Skeletal muscle tissue (tissue), 3 donors: ENCODE measurements at regions not wholly inside any gene's neighbourhood (a gene's known extent, or its start where the extent isn't known, plus 50 kb on each side); places are given as distances from the start of the nearest gene placed in this dataset.

ENCODE experiments used
- H3K27ac ChIP-seq: one replicate; pipeline ENCODE4 v1.7.0; 2013; ENCODE audit warnings: mild to moderate bottlenecking, low read depth, low read length, inconsistent platforms
- H3K27me3 ChIP-seq, 3 donors: one replicate each; pipeline ENCODE4 v1.7.0; 2013; ENCODE audit warnings: low read length in 3 of 3; ENCODE audit not compliant: control insufficient read depth in 3 of 3, insufficient read depth in 3 of 3
- H3K36me3 ChIP-seq, 3 donors: one replicate each; pipeline ENCODE4 v1.7.0; 2013; ENCODE audit warnings: low read length in 3 of 3; ENCODE audit not compliant: control insufficient read depth in 3 of 3, insufficient read depth in 3 of 3
- H3K4me1 ChIP-seq, 3 donors: one replicate each; pipeline ENCODE4 v1.7.0; 2013; ENCODE audit warnings: low read length in 3 of 3, mild to moderate bottlenecking in 3 of 3; ENCODE audit not compliant: control insufficient read depth in 3 of 3, insufficient read depth in 3 of 3
- H3K4me3 ChIP-seq, 3 donors: one replicate each; pipeline ENCODE4 v1.7.0; 2013; ENCODE audit warnings: low read length in 3 of 3
- H3K9ac ChIP-seq, 3 donors: one replicate each; pipeline ENCODE4 v1.7.0; 2013; ENCODE audit warnings: low read length in 3 of 3, mild to moderate bottlenecking in 3 of 3, moderate library complexity in 2 of 3, low read depth in 1 of 3
- H3K9me3 ChIP-seq, 3 donors: one replicate each; pipeline ENCODE4 v1.7.0; 2013; ENCODE audit warnings: low read length in 3 of 3; ENCODE audit not compliant: control insufficient read depth in 3 of 3
- donor health status: Osteomylitis.

DNA sequence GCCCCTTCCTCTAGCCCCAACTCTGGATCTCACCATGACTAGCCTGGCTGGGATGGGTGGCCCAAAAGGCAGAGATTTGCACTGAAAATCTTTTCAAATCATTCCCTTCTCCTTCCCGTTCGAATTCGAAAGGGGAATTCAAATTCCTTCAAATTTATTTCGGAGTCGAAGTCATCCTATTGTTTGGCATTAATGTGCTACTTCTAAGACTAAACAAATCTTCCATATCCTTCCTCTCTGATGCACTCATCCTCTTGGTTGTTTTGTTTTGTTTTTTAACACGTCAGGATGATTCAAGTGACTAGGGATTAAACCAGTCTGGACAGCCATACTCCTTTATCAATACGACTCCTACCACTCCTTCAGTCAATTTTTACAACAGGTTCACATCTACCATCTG lies 95.5 kb upstream of the SGIP1 start:
- Histone ChIP-seq H3K27me3 (no peaks in the 10 kb centered on the region), H3K9ac (no peak overlapping the region), H3K4me1 (no peaks in the 10 kb centered on the region), H3K36me3 (no peaks in the 10 kb centered on the region), H3K9me3 (no peaks in the 10 kb centered on the region), H3K4me3 (no peak overlapping the region), H3K27ac (peak overlapping the region; percentile 7)

- no peaks in the 10 kb centered on the region for H3K9me3 ChIP-seq
- H3K27ac ChIP-seq: peak overlapping the region; percentile 7
- no peaks in the 10 kb centered on the region for H3K36me3 ChIP-seq
- no peak overlapping the region for H3K4me3 ChIP-seq
- H3K27me3 ChIP-seq: no peaks in the 10 kb centered on the region
- no peak overlapping the region for H3K9ac ChIP-seq
- H3K4me1 ChIP-seq: no peaks in the 10 kb centered on the region
Measured at GRCh38 chr1:66439031-66439740, 94.8 kb upstream of the SGIP1 start.

GRCh38 chr1:66443793-66444192 lies 90.2 kb upstream of the SGIP1 start:
- Histone ChIP-seq H3K36me3 (no peaks in the 10 kb centered on the region), H3K9ac (no peak overlapping the region), H3K9me3 (no peaks in the 10 kb centered on the region), H3K4me3 (no peak overlapping the region), H3K27me3 (no peaks in the 10 kb centered on the region), H3K27ac (no peak overlapping the region), H3K4me1 (peaks cover 3 to 7% (median 6%) of the 10 kb centered on the region in 3 donors)

- Histone ChIP-seq H3K27me3 (no peaks in the 10 kb centered on the region), H3K4me1 (peaks cover 3 to 7% (median 6%) of the 10 kb centered on the region in 3 donors), H3K27ac (no peak overlapping the region), H3K9ac (no peak overlapping the region), H3K9me3 (no peaks in the 10 kb centered on the region), H3K36me3 (no peaks in the 10 kb centered on the region), H3K4me3 (no peak overlapping the region)
Measured at GRCh38 chr1:66444438-66445265, 89.3 kb upstream of the SGIP1 start.

DNA sequence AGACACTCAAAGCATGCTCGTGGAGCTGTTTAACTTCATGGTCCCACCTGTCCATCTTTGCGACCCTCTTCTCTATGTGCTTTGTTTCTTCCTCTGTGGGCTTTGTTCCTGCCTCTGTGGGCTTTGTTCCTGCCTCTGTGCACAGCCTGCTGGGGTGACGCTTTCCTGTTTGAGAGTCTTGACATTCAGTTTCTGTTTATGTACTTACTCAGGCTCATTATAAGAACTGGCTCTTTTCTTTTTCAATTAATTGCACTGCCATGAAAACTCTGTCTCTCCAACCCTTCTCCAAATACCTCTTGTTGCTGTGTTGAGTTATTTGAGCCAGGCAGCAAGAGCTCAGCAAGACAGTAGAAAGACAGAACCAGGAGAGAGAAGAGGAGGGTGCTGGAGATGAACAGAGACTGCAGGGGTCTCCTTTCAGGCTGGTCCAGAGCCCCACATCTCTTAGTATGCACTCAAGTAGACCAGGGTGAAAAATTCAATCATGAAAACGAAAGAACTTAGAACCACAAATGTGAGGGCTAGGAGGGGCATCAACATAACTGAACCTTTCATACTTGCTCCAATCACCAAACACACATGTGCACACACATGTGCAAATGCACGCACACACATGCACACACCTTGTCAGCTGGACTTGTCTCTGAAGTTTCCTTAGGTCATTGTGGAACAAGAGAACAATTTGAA lies 88.3 kb upstream of the SGIP1 start:
- Histone ChIP-seq H3K27ac (no peak overlapping the region), H3K4me3 (no peak overlapping the region)

GRCh38 chr1:66446261-66447001 lies 87.5 kb upstream of the SGIP1 start:
- Histone ChIP-seq H3K9ac (peak overlapping the region in 1 of 3 donors; percentile 18), H3K4me1 (peaks cover 3 to 13% (median 6%) of the 10 kb centered on the region in 3 donors), H3K9me3 (no peaks in the 10 kb centered on the region), H3K27me3 (no peaks in the 10 kb centered on the region), H3K36me3 (no peaks in the 10 kb centered on the region), H3K27ac (no peak overlapping the region), H3K4me3 (peak overlapping the region in 1 of 3 donors; percentile 25)

More for the DNA sequence above, 88.3 kb upstream of the SGIP1 start:
- Histone ChIP-seq H3K9ac (peak overlapping the region in 1 of 3 donors; percentile 35), H3K9me3 (no peaks in the 10 kb centered on the region), H3K36me3 (no peaks in the 10 kb centered on the region), H3K27me3 (no peaks in the 10 kb centered on the region), H3K4me1 (peaks cover 3 to 13% (median 6%) of the 10 kb centered on the region in 3 donors)

DNA sequence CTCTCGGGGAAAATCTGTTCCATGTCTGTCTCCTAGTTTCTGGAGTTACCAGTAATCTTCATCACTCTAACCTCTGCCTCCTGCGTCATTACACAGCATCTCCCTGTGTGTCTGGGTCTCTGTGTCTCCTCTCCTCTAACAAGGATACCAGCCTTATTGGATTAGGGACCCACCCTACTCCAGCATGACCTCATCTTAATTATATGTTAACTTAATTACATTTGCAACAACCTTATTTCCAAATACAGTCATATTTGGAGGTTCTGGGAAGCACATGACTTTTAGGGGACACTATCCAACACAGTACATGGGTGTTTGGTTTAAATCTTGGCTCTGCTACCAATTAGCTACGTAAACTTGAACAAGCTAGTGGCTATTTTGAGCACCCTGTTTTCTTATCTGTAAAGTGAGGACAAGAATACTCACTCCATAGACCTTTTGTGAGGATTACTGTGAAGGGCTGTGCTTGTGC lies 83.9 kb upstream of the SGIP1 start:
- no peak overlapping the region for H3K27ac ChIP-seq
- H3K4me3 ChIP-seq: no peak overlapping the region
- no peak overlapping the region for H3K9ac ChIP-seq
- no peaks in the 10 kb centered on the region for H3K9me3 ChIP-seq
- H3K4me1 ChIP-seq: peaks cover 3 to 13% (median 6%) of the 10 kb centered on the region in 3 donors
- H3K36me3 ChIP-seq: no peaks in the 10 kb centered on the region
- no peaks in the 10 kb centered on the region for H3K27me3 ChIP-seq

GRCh38 chr1:66450847-66451246 lies 83.1 kb upstream of the SGIP1 start:
- H3K27ac ChIP-seq: no peak overlapping the region
- peaks cover under 1 to 7% (median under 1%) of the 10 kb centered on the region in 3 donors for H3K4me1 ChIP-seq
- no peaks in the 10 kb centered on the region for H3K9me3 ChIP-seq
- H3K9ac ChIP-seq: no peak overlapping the region
- no peaks in the 10 kb centered on the region for H3K27me3 ChIP-seq
- H3K4me3 ChIP-seq: no peak overlapping the region
- no peaks in the 10 kb centered on the region for H3K36me3 ChIP-seq

GRCh38 chr1:66452162-66452561 lies 81.8 kb upstream of the SGIP1 start:
- H3K27ac ChIP-seq: no peak overlapping the region
- H3K27me3 ChIP-seq: no peaks in the 10 kb centered on the region
- no peak overlapping the region for H3K9ac ChIP-seq
- peaks cover 0 to 6% (median 0%) of the 10 kb centered on the region in 3 donors for H3K4me1 ChIP-seq
- no peaks in the 10 kb centered on the region for H3K9me3 ChIP-seq
- no peak overlapping the region for H3K4me3 ChIP-seq
- H3K36me3 ChIP-seq: no peaks in the 10 kb centered on the region
